Adrenal gland (tissue), 9 donors: ENCODE measurements at regions not wholly inside any gene's neighbourhood (a gene's known extent, or its start where the extent isn't known, plus 50 kb on each side); places are given as distances from the start of the nearest gene placed in this dataset.

Experiments
- DNase-seq, 7 donors: peaks; one replicate each; pipeline ENCODE4 v3.0.0-alpha.2; 2019 to 2020
- H3K27ac ChIP-seq, 5 donors: fragments of 200-600 bp; sonication (generic) in 4 of 5; 1 replicate in 3 of 5; 2 replicates in 2 of 5; pipeline versions ENCODE4 v1.5.1 to v1.8.0; 2016 to 2020; ENCODE audit warnings: mild to moderate bottlenecking in 1 of 5
- H3K27me3 ChIP-seq: fragments of 200-600 bp; 2 replicates; pipeline ENCODE4 v1.8.0; 2021
- H3K36me3 ChIP-seq, 2 donors: fragments of 200-600 bp; replicated peaks in 1 of 2; 1 replicate in 1 of 2; 2 replicates in 1 of 2; pipeline versions ENCODE4 v1.5.1 to v1.8.0; 2018 to 2022
- H3K4me1 ChIP-seq, 2 donors: fragments of 200-600 bp; replicated peaks in 1 of 2; 1 replicate in 1 of 2; 2 replicates in 1 of 2; pipeline versions ENCODE4 v1.5.1 to v1.8.0; 2018 to 2021
- H3K4me3 ChIP-seq, 4 donors: fragments of 200-600 bp; sonication (generic) in 3 of 4; one replicate each; pipeline ENCODE4 v1.5.1; 2016 to 2018
- H3K9me3 ChIP-seq, 3 donors: fragments of 200-600 bp; sonication (generic) in 1 of 3; replicated peaks in 1 of 3; 1 replicate in 2 of 3; 2 replicates in 1 of 3; pipeline versions ENCODE4 v1.5.1 to v1.8.0; 2016 to 2021
- CTCF ChIP-seq, 6 experiments: fragments of 450-650 bp in 4 of 6; fragments of 200-600 bp in 2 of 6; sonication (generic) in 1 of 6; IDR thresholded peaks; 1 replicate in 5 of 6; 2 replicates in 1 of 6; pipeline versions ENCODE4 v1.5.1 to v1.8.0; 2016 to 2021; ENCODE audit warnings: antibody characterized with exemption in 6 of 6, mild to moderate bottlenecking in 2 of 6, moderate library complexity in 1 of 6
- POLR2A ChIP-seq, 2 donors: fragments of 450-650 bp; IDR thresholded peaks; one replicate each; pipeline ENCODE4 v1.6.1; 2017; ENCODE audit warnings: antibody characterized with exemption in 2 of 2, mild to moderate bottlenecking in 2 of 2, moderate library complexity in 1 of 2
- WGBS, 4 donors: extraction: QIAGEN DNeasy Blood & Tissue Kit in 2 of 4; methylation state at CpG; one replicate each; pipeline versions ENCODE4 v1.1.5 to v1.1.7; 2013 to 2017; 5-methylcytosine and 5-hydroxymethylcytosine counted together
- intact Hi-C, 2 donors: fragments of 100-400 bp; cut with DNase I; formaldehyde crosslinking; loops; one replicate each; pipeline versions ENCODE4 v1.14.1 to v1.15.0; 2022 to 2023
- donor health status: healthy with polysubstance abuse.
- donor health status: Bipolar disorder and iron deficiency.
- donor health status: DM: yes; HTN: yes; CAD: no.
- donor health status: DM: no; HTN: no; CAD: no.
- donor health status: DM: no; HTN: no; CAD: no.

GRCh38 chr17:14794961-14795360 lies 470.2 kb downstream of the PMP22 start:
- TF ChIP-seq POLR2A (IDR thresholded peaks at IDR 0.05) (no peak), CTCF (IDR thresholded peaks at IDR 0.05) (no peak)

GRCh38 chr17:14793237-14793636 lies 471.9 kb downstream of the PMP22 start:
- intact Hi-C loops: no loop called here
- Histone ChIP-seq H3K9me3 (no peaks in the 10 kb centered on the region), H3K27ac (no peak overlapping the region), H3K36me3 (no peaks in the 10 kb centered on the region), H3K27me3 (peaks cover 8% of the 10 kb centered on the region), H3K4me3 (no peak overlapping the region), H3K4me1 (no peaks in the 10 kb centered on the region)
- WGBS, 4 donors: 64 to 77% (median 70%) methylated on average over 3 of the region's 3 CpGs
- no peak for DNase-seq
- no peak for TF ChIP-seq CTCF (IDR thresholded peaks at IDR 0.05)
- TF ChIP-seq POLR2A (IDR thresholded peaks at IDR 0.05): no peak

More at GRCh38 chr17:14794961-14795360, 470.2 kb downstream of the PMP22 start:
- Histone ChIP-seq H3K27ac (no peak overlapping the region), H3K4me3 (no peak overlapping the region), H3K27me3 (peaks cover 7% of the 10 kb centered on the region), H3K9me3 (no peaks in the 10 kb centered on the region), H3K36me3 (no peaks in the 10 kb centered on the region), H3K4me1 (no peaks in the 10 kb centered on the region)
- intact Hi-C loops: no loop called here
- DNase-seq: no peak
- 55 to 82% (median 70%) methylated on average over 1 of the region's 1 CpG for WGBS, 4 donors

- Histone ChIP-seq H3K27ac (no peak overlapping the region), H3K9me3 (no peaks in the 10 kb centered on the region), H3K4me1 (no peaks in the 10 kb centered on the region), H3K27me3 (peaks cover 8% of the 10 kb centered on the region), H3K36me3 (no peaks in the 10 kb centered on the region), H3K4me3 (no peak overlapping the region)
- TF ChIP-seq POLR2A (IDR thresholded peaks at IDR 0.05): no peak
- TF ChIP-seq CTCF (IDR thresholded peaks at IDR 0.05): no peak
- 74 to 78% (median 74%) methylated on average over 10 of the region's 10 CpGs for WGBS, 4 donors
- intact Hi-C loops: no loop called here
- DNase-seq: no peak
These were observed 472.4 kb downstream of the PMP22 start for GRCh38 chr17:14792746-14793145.

- no peak for DNase-seq
- no peak for TF ChIP-seq CTCF (IDR thresholded peaks at IDR 0.05)
- TF ChIP-seq POLR2A (IDR thresholded peaks at IDR 0.05): no peak
- H3K27ac ChIP-seq: no peak overlapping the region
- H3K9me3 ChIP-seq: no peaks in the 10 kb centered on the region
- H3K4me3 ChIP-seq: no peak overlapping the region
- peaks cover 8% of the 10 kb centered on the region for H3K27me3 ChIP-seq
- H3K4me1 ChIP-seq: no peaks in the 10 kb centered on the region
- 38 to 53% (median 46%) methylated on average over 6 of the region's 6 CpGs for WGBS, 4 donors
- no peaks in the 10 kb centered on the region for H3K36me3 ChIP-seq
- intact Hi-C loops: no loop called here
These were observed 473.9 kb downstream of the PMP22 start for GRCh38 chr17:14791221-14791620.
